ENCODE measurements at regions not wholly inside any gene's neighbourhood (a gene's known extent, or its start where the extent isn't known, plus 50 kb on each side); places are given as distances from the start of the nearest gene placed in this dataset.

- no peak for TF ChIP-seq CTCF (IDR thresholded peaks at IDR 0.05; ENCODE audit: insufficient read depth, low read length, severe bottlenecking)
- no peaks in the 10 kb centered on the region for H3K27me3 ChIP-seq (ENCODE audit: control insufficient read depth, insufficient read depth, low read length)
- no peak for DNase-seq (ENCODE audit: low read depth)
- no peak for FAIRE-seq
- no peaks in the 10 kb centered on the region for H3K36me3 ChIP-seq (ENCODE audit: control insufficient read depth, insufficient read depth, low read length)
- H3K4me3 ChIP-seq (ENCODE audit: low read depth, low read length): no peak overlapping the region
Observed at GRCh38 chr20:17881741-17882064, 86.9 kb downstream of the SNX5 start.

- DNase-seq (ENCODE audit: low read depth): no peak
- FAIRE-seq: no peak
- no peak overlapping the region for H3K4me3 ChIP-seq (ENCODE audit: low read depth, low read length)
- no peaks in the 10 kb centered on the region for H3K27me3 ChIP-seq (ENCODE audit: control insufficient read depth, insufficient read depth, low read length)
- no peak for TF ChIP-seq CTCF (IDR thresholded peaks at IDR 0.05; ENCODE audit: insufficient read depth, low read length, severe bottlenecking)
- no peaks in the 10 kb centered on the region for H3K36me3 ChIP-seq (ENCODE audit: control insufficient read depth, insufficient read depth, low read length)
Observed at GRCh38 chr20:17878912-17879602, 89.5 kb downstream of the SNX5 start.

- no peak overlapping the region for H3K4me3 ChIP-seq (ENCODE audit: low read depth, low read length)
- H3K27me3 ChIP-seq (ENCODE audit: control insufficient read depth, insufficient read depth, low read length): no peaks in the 10 kb centered on the region
- TF ChIP-seq CTCF (IDR thresholded peaks at IDR 0.05; ENCODE audit: insufficient read depth, low read length, severe bottlenecking): no peak
- no peak for FAIRE-seq
- DNase-seq (ENCODE audit: low read depth): no peak
- no peaks in the 10 kb centered on the region for H3K36me3 ChIP-seq (ENCODE audit: control insufficient read depth, insufficient read depth, low read length)
Observed at GRCh38 chr20:17878069-17878911, 90.3 kb downstream of the SNX5 start.

- FAIRE-seq (no peak), DNase-seq (ENCODE audit: low read depth) (no peak)
- Histone ChIP-seq H3K27me3 (ENCODE audit: control insufficient read depth, insufficient read depth, low read length) (no peaks in the 10 kb centered on the region), H3K36me3 (ENCODE audit: control insufficient read depth, insufficient read depth, low read length) (no peaks in the 10 kb centered on the region), H3K4me3 (ENCODE audit: low read depth, low read length) (no peak overlapping the region)
- TF ChIP-seq CTCF (IDR thresholded peaks at IDR 0.05; ENCODE audit: insufficient read depth, low read length, severe bottlenecking): no peak
Observed at GRCh38 chr20:17875981-17876385, 92.6 kb downstream of the SNX5 start.

- TF ChIP-seq CTCF (IDR thresholded peaks at IDR 0.05; ENCODE audit: insufficient read depth, low read length, severe bottlenecking): no peak
- peak; percentile 23 for DNase-seq (ENCODE audit: low read depth)
- FAIRE-seq: no peak
Observed at GRCh38 chr20:17875106-17875980, 93.3 kb downstream of the SNX5 start.

More at GRCh38 chr20:17875106-17875980, 93.3 kb downstream of the SNX5 start:
- Histone ChIP-seq H3K27me3 (ENCODE audit: control insufficient read depth, insufficient read depth, low read length) (no peaks in the 10 kb centered on the region), H3K36me3 (ENCODE audit: control insufficient read depth, insufficient read depth, low read length) (no peaks in the 10 kb centered on the region), H3K4me3 (ENCODE audit: low read depth, low read length) (no peak overlapping the region)

Measured in bronchial epithelial cell (primary cell).